BJ (cell line): ENCODE measurements at regions not wholly inside any gene's neighbourhood (a gene's known extent, or its start where the extent isn't known, plus 50 kb on each side); places are given as distances from the start of the nearest gene placed in this dataset.
"Not testable (repeated sequence)": the region's sequence is repeated elsewhere in the genome, so short reads cannot be mapped to it uniquely, and the experiment has no call there.

Experiments used
- CTCF ChIA-PET: fragments of 350-600 bp; formaldehyde crosslinking; extraction: SDS; loops from one replicate; lab custom pipeline; 2021; ENCODE audit warnings: antibody characterized with exemption, inconsistent platforms; lab: Yijun Ruan, JAX
- POLR2A ChIA-PET: fragments of 300-600 bp; sonication (Branson Sonifier 250); formaldehyde crosslinking; extraction: SDS; loops from one replicate; lab custom pipeline; 2021; ENCODE audit warnings: antibody characterized with exemption; lab: Charles Lee
- DNase-seq: peaks from one replicate; pipeline ENCODE4 v3.0.0-alpha.2; 2011; ENCODE audit warnings: low read depth
- H3K27me3 ChIP-seq: 2 replicates; pipeline ENCODE4 v1.6.0; 2011; ENCODE audit warnings: low read length; ENCODE audit not compliant: control insufficient read depth, insufficient read depth
- H3K36me3 ChIP-seq: 2 replicates; pipeline ENCODE4 v1.5.1; 2011; ENCODE audit warnings: low read length; ENCODE audit not compliant: control insufficient read depth, insufficient read depth
- H3K4me3 ChIP-seq: 2 replicates; pipeline ENCODE4 v1.5.1; 2011; ENCODE audit warnings: low read depth, mild to moderate bottlenecking, control low read depth, low read length
- TF ChIP-seq, protein P1 (sequence below): IDR thresholded peaks from 2 replicates; pipeline ENCODE4 v1.5.1; 2011; ENCODE audit warnings: low read depth, mild to moderate bottlenecking, control low read depth, inconsistent platforms, low read length, moderate library complexity; ENCODE audit not compliant: insufficient read depth

- CTCF ChIA-PET: no interaction called here
- POLR2A ChIA-PET: no interaction called here
- TF ChIP-seq, protein P1, sequence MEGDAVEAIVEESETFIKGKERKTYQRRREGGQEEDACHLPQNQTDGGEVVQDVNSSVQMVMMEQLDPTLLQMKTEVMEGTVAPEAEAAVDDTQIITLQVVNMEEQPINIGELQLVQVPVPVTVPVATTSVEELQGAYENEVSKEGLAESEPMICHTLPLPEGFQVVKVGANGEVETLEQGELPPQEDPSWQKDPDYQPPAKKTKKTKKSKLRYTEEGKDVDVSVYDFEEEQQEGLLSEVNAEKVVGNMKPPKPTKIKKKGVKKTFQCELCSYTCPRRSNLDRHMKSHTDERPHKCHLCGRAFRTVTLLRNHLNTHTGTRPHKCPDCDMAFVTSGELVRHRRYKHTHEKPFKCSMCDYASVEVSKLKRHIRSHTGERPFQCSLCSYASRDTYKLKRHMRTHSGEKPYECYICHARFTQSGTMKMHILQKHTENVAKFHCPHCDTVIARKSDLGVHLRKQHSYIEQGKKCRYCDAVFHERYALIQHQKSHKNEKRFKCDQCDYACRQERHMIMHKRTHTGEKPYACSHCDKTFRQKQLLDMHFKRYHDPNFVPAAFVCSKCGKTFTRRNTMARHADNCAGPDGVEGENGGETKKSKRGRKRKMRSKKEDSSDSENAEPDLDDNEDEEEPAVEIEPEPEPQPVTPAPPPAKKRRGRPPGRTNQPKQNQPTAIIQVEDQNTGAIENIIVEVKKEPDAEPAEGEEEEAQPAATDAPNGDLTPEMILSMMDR: no peak
Measured at GRCh38 chr1:58948671-58949070, 164.8 kb upstream of the JUN start.

DNA sequence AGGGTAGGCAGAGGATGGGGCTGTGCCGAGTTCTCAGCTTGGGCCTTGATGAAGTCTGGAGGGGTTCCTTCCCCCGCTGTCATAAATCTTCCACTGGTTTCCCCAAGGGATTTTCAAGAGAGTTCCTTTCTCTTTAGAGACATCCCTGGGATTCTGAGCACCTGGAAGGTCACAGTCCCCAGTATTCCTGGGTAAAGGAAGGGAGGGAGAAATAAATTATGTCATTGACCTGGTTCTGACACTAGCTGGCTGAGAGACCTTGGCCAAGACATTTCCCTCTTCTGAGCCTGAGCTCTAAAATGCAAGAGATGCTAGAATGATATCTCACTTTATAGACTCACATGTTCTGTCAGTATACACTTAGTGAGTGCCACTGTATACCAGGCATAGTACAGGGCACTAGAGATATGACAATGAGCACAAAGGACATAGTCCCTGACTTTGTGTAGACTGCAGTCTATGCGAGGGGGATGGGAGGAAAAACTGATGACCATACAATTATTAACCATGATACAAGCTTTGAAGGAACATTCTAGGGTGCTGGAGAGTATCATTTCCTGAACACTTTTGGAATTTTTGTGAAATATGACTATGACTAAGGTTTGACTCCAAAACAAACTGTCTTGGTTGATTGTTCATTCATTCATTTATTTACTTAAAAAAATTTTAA, 165.8 kb upstream of the JUN start:
- Histone ChIP-seq H3K4me3 (no peak overlapping the region), H3K27me3 (no peaks in the 10 kb centered on the region), H3K36me3 (no peaks in the 10 kb centered on the region)
- TF ChIP-seq, protein P1: no peak
- ChIA-PET CTCF (interaction anchor here (0.9 kb wide), 1 partner anchor 11 kb away, joined by 4 read pairs; no protein-coding TSS in a partner anchor), POLR2A (no interaction called here)
- no peak for DNase-seq

More at GRCh38 chr1:58948671-58949070, 164.8 kb upstream of the JUN start:
- Histone ChIP-seq H3K4me3 (no peak overlapping the region), H3K36me3 (no peaks in the 10 kb centered on the region), H3K27me3 (no peaks in the 10 kb centered on the region)
- DNase-seq: no peak

DNA sequence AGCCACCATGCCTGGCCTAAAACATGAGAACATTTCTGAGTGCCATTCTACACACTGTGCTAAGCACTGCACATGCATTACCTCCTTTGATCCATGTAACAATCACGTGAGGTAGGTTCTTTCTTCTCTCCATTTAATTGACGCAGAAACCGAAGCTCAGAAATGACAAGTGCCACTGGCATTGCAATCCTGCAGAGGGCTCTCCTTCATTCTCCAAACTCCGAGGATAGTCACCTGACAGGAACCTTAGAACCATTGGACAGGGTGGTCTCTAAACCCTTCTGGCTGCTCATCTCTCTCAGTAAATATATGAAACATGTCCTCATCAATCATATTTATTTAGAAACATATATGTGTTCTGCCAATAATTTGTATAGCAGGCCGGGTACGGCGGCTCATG, 167.1 kb upstream of the JUN start:
- no peak for DNase-seq
- H3K4me3 ChIP-seq: no peak overlapping the region
- TF ChIP-seq, protein P1: no peak
- ChIA-PET CTCF (no interaction called here), POLR2A (no interaction called here)
- H3K27me3 ChIP-seq: no peaks in the 10 kb centered on the region
- H3K36me3 ChIP-seq: no peaks in the 10 kb centered on the region

- CTCF ChIA-PET: interaction anchor here (1.7 kb wide), 1 partner anchor 11 kb away, joined by 3 read pairs; no protein-coding TSS in a partner anchor
Measured at GRCh38 chr1:58953951-58954350, 170.1 kb upstream of the JUN start.

GRCh38 chr1:58963287-58963686, 179.4 kb upstream of the JUN start:
- H3K27me3 ChIP-seq, DNase-seq, POLR2A ChIA-PET, H3K4me3 ChIP-seq, H3K36me3 ChIP-seq, CTCF ChIA-PET: not testable (repeated sequence)

More at GRCh38 chr1:58953951-58954350, 170.1 kb upstream of the JUN start:
- H3K36me3 ChIP-seq, H3K27me3 ChIP-seq, POLR2A ChIA-PET, DNase-seq, H3K4me3 ChIP-seq: not testable (repeated sequence)

- Histone ChIP-seq H3K27me3 (no peaks in the 10 kb centered on the region), H3K36me3 (no peaks in the 10 kb centered on the region), H3K4me3 (no peak overlapping the region)
- ChIA-PET POLR2A (no interaction called here), CTCF (interaction anchor here (0.7 to 0.9 kb wide), 2 partner anchors 11 to 15 kb away, joined by 3 read pairs; no protein-coding TSS in a partner anchor)
- TF ChIP-seq, protein P1: no peak
- DNase-seq: no peak
Measured at GRCh38 chr1:58964428-58964827, 180.6 kb upstream of the JUN start.
